H1 (cell line): ENCODE measurements at regions not wholly inside any gene's neighbourhood (a gene's known extent, or its start where the extent isn't known, plus 50 kb on each side); places are given as distances from the start of the nearest gene placed in this dataset.

ENCODE experiments used
- CHD2 ChIP-seq: IDR thresholded peaks from 2 replicates; pipeline ENCODE4 v1.6.1; 2012; ENCODE audit warnings: low read length, improper control_type of control experiment
- FOSL1 ChIP-seq: IDR thresholded peaks from 2 replicates; pipeline ENCODE4 v1.6.1; 2011; ENCODE audit warnings: mild to moderate bottlenecking, low read depth, low read length, moderate library complexity; ENCODE audit not compliant: insufficient read depth
- HDAC2 ChIP-seq, 2 experiments: fragments of 300-600 bp in 1 of 2; sonication (generic) in 1 of 2; IDR thresholded peaks; 2 replicates each; pipeline ENCODE4 v1.6.1; 2011 to 2012; ENCODE audit warnings: low read depth in 2 of 2, low read length in 2 of 2, mild to moderate bottlenecking in 2 of 2, moderate library complexity in 2 of 2, borderline replicate concordance in 1 of 2, inconsistent platforms in 1 of 2
- JUN ChIP-seq: IDR thresholded peaks from 2 replicates; pipeline ENCODE4 v1.6.1; 2011; ENCODE audit warnings: low read depth, mild to moderate bottlenecking, improper control_type of control experiment, low read length
- JUND ChIP-seq: IDR thresholded peaks from 2 replicates; pipeline ENCODE4 v1.6.1; 2011; ENCODE audit warnings: mild to moderate bottlenecking, improper control_type of control experiment, low read length
- KDM1A ChIP-seq: fragments of 200-600, 300-600 bp; sonication (generic); IDR thresholded peaks from 2 replicates; pipeline ENCODE4 v1.7.1; 2016; ENCODE audit warnings: mild to moderate bottlenecking, low read length, borderline replicate concordance
- SIX5 ChIP-seq: IDR thresholded peaks from 2 replicates; pipeline ENCODE4 v1.6.1; 2011; ENCODE audit warnings: mild to moderate bottlenecking, low read depth, low read length
- TF ChIP-seq, protein P1 (sequence below): fragments of 300-600 bp; sonication (generic); IDR thresholded peaks from 2 replicates; pipeline ENCODE4 v1.7.1; 2012; ENCODE audit warnings: low read length, moderate library complexity, mild to moderate bottlenecking, inconsistent platforms; ENCODE audit not compliant: insufficient replicate concordance

DNA sequence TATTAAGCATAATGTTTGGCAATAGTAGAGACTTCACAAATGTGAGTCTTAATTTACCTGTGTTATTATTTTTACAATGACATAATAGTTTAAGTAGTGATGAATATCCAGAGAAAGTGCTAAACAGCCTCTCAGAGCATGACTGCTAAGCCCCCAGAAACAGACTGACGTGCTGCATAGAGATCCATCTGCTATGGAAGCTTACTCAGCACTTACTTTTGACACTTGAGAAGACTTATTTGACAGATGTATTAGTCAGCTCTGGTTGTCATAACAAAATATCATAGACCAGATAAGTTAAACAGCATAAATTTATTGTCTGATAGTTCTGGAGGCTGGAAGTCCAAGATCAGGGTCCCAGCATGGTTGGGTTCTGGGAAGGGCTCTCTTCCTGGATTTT lies 334.9 kb upstream of the MON1B start (continued):
- TF ChIP-seq, protein P1, sequence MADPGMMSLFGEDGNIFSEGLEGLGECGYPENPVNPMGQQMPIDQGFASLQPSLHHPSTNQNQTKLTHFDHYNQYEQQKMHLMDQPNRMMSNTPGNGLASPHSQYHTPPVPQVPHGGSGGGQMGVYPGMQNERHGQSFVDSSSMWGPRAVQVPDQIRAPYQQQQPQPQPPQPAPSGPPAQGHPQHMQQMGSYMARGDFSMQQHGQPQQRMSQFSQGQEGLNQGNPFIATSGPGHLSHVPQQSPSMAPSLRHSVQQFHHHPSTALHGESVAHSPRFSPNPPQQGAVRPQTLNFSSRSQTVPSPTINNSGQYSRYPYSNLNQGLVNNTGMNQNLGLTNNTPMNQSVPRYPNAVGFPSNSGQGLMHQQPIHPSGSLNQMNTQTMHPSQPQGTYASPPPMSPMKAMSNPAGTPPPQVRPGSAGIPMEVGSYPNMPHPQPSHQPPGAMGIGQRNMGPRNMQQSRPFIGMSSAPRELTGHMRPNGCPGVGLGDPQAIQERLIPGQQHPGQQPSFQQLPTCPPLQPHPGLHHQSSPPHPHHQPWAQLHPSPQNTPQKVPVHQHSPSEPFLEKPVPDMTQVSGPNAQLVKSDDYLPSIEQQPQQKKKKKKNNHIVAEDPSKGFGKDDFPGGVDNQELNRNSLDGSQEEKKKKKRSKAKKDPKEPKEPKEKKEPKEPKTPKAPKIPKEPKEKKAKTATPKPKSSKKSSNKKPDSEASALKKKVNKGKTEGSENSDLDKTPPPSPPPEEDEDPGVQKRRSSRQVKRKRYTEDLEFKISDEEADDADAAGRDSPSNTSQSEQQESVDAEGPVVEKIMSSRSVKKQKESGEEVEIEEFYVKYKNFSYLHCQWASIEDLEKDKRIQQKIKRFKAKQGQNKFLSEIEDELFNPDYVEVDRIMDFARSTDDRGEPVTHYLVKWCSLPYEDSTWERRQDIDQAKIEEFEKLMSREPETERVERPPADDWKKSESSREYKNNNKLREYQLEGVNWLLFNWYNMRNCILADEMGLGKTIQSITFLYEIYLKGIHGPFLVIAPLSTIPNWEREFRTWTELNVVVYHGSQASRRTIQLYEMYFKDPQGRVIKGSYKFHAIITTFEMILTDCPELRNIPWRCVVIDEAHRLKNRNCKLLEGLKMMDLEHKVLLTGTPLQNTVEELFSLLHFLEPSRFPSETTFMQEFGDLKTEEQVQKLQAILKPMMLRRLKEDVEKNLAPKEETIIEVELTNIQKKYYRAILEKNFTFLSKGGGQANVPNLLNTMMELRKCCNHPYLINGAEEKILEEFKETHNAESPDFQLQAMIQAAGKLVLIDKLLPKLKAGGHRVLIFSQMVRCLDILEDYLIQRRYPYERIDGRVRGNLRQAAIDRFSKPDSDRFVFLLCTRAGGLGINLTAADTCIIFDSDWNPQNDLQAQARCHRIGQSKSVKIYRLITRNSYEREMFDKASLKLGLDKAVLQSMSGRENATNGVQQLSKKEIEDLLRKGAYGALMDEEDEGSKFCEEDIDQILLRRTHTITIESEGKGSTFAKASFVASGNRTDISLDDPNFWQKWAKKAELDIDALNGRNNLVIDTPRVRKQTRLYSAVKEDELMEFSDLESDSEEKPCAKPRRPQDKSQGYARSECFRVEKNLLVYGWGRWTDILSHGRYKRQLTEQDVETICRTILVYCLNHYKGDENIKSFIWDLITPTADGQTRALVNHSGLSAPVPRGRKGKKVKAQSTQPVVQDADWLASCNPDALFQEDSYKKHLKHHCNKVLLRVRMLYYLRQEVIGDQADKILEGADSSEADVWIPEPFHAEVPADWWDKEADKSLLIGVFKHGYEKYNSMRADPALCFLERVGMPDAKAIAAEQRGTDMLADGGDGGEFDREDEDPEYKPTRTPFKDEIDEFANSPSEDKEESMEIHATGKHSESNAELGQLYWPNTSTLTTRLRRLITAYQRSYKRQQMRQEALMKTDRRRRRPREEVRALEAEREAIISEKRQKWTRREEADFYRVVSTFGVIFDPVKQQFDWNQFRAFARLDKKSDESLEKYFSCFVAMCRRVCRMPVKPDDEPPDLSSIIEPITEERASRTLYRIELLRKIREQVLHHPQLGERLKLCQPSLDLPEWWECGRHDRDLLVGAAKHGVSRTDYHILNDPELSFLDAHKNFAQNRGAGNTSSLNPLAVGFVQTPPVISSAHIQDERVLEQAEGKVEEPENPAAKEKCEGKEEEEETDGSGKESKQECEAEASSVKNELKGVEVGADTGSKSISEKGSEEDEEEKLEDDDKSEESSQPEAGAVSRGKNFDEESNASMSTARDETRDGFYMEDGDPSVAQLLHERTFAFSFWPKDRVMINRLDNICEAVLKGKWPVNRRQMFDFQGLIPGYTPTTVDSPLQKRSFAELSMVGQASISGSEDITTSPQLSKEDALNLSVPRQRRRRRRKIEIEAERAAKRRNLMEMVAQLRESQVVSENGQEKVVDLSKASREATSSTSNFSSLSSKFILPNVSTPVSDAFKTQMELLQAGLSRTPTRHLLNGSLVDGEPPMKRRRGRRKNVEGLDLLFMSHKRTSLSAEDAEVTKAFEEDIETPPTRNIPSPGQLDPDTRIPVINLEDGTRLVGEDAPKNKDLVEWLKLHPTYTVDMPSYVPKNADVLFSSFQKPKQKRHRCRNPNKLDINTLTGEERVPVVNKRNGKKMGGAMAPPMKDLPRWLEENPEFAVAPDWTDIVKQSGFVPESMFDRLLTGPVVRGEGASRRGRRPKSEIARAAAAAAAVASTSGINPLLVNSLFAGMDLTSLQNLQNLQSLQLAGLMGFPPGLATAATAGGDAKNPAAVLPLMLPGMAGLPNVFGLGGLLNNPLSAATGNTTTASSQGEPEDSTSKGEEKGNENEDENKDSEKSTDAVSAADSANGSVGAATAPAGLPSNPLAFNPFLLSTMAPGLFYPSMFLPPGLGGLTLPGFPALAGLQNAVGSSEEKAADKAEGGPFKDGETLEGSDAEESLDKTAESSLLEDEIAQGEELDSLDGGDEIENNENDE: no peak
- no peak for TF ChIP-seq KDM1A
- no peak for TF ChIP-seq CHD2
- TF ChIP-seq SIX5: no peak
- no peak for TF ChIP-seq JUN
- no peak for TF ChIP-seq HDAC2 (IDR thresholded peaks at IDR 0.05; ENCODE audit: borderline replicate concordance in 1 of 2, low read depth in 2 of 2, low read length in 2 of 2)
- no peak for TF ChIP-seq FOSL1
- TF ChIP-seq JUND: no peak
